Breast epithelium (tissue), 3 donors: ENCODE measurements at regions not wholly inside any gene's neighbourhood (a gene's known extent, or its start where the extent isn't known, plus 50 kb on each side); places are given as distances from the start of the nearest gene placed in this dataset.

Source experiments
- POLR2A ChIP-seq: fragments of 450-650 bp; IDR thresholded peaks from one replicate; pipeline ENCODE4 v1.6.1; 2016; ENCODE audit warnings: antibody characterized with exemption, mild to moderate bottlenecking, moderate library complexity
- POLR2AphosphoS5 ChIP-seq, 3 donors: sonication (generic); formaldehyde crosslinking; IDR thresholded peaks; one replicate each; pipeline ENCODE4 v1.6.1; 2017; ENCODE audit warnings: antibody characterized with exemption in 3 of 3
- TF ChIP-seq, protein P1 (sequence below), 3 donors: fragments of 450-650 bp; IDR thresholded peaks; one replicate each; pipeline ENCODE4 v1.5.1; 2016 to 2017; ENCODE audit warnings: antibody characterized with exemption in 3 of 3, mild to moderate bottlenecking in 3 of 3, moderate library complexity in 3 of 3

DNA sequence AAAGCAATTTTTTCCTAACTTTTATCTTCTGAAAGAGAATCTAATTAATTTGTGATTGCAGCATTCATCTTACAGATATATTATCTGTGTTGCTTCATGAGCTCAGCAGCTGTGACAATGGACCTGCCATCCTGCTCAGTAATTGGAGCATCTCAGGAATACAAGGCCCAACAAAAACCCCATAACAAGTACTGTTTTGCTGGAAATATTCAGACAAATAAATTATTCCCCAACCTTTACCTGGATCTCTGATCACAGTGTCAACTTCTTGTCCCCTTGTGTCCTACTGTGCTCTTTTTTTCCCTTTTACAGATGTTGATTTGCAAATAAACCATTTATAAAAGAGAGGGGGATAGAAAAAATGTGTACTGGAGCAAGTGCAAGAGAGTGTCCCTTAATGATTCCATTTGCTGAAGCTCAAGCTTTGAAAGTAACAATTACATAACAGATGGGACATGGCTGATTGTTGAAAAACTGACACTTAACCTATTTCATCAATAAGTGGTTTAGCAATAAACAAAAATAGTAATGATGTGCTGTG lies 1063.4 kb upstream of the GHITM start:
- TF ChIP-seq, protein P1, sequence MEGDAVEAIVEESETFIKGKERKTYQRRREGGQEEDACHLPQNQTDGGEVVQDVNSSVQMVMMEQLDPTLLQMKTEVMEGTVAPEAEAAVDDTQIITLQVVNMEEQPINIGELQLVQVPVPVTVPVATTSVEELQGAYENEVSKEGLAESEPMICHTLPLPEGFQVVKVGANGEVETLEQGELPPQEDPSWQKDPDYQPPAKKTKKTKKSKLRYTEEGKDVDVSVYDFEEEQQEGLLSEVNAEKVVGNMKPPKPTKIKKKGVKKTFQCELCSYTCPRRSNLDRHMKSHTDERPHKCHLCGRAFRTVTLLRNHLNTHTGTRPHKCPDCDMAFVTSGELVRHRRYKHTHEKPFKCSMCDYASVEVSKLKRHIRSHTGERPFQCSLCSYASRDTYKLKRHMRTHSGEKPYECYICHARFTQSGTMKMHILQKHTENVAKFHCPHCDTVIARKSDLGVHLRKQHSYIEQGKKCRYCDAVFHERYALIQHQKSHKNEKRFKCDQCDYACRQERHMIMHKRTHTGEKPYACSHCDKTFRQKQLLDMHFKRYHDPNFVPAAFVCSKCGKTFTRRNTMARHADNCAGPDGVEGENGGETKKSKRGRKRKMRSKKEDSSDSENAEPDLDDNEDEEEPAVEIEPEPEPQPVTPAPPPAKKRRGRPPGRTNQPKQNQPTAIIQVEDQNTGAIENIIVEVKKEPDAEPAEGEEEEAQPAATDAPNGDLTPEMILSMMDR (IDR thresholded peaks at IDR 0.05) = no peak
- TF ChIP-seq POLR2AphosphoS5 (IDR thresholded peaks at IDR 0.05) (no peak), POLR2A (no peak)
